Neural crest cell (in vitro differentiated cells): ENCODE measurements at regions not wholly inside any gene's neighbourhood (a gene's known extent, or its start where the extent isn't known, plus 50 kb on each side); places are given as distances from the start of the nearest gene placed in this dataset.

Source experiments
- DNase-seq: peaks from one replicate; pipeline ENCODE4 v3.0.0; 2021; ENCODE audit warnings: low read depth, mixed read lengths, low spot score
- H3K27ac Mint-ChIP-seq: one replicate; pipeline ENCODE4 v1.8.0; 2021; ENCODE audit warnings: mild to moderate bottlenecking, mixed read lengths; ENCODE audit not compliant: unreplicated experiment
- H3K27me3 Mint-ChIP-seq: 2 replicates; pipeline ENCODE4 v1.8.0; 2021; ENCODE audit warnings: low read depth, mild to moderate bottlenecking, mixed read lengths
- H3K36me3 Mint-ChIP-seq: 2 replicates; pipeline ENCODE4 v1.8.0; 2021; ENCODE audit warnings: low read depth, mild to moderate bottlenecking, mixed read lengths
- H3K4me1 Mint-ChIP-seq: 2 replicates; pipeline ENCODE4 v1.8.0; 2021; ENCODE audit warnings: mixed read lengths
- H3K4me3 Mint-ChIP-seq: one replicate; pipeline ENCODE4 v1.8.0; 2021; ENCODE audit warnings: mild to moderate bottlenecking, mixed read lengths
- H3K9me3 Mint-ChIP-seq: 2 replicates; pipeline ENCODE4 v1.8.0; 2021; ENCODE audit warnings: mixed read lengths
- TF ChIP-seq, protein P1 (sequence below): fragments of 200-600 bp; sonication (generic); conservative IDR thresholded peaks from 2 replicates; pipeline ENCODE4 v1.5.0; 2021; ENCODE audit warnings: antibody characterized with exemption, mild to moderate bottlenecking

- Mint-ChIP-seq H3K27ac (no peak overlapping the region), H3K4me1 (peaks cover 28% of the 10 kb centered on the region), H3K27me3 (no peaks in the 10 kb centered on the region), H3K9me3 (peaks cover 2% of the 10 kb centered on the region), H3K36me3 (no peaks in the 10 kb centered on the region), H3K4me3 (no peak overlapping the region)
- TF ChIP-seq, protein P1, sequence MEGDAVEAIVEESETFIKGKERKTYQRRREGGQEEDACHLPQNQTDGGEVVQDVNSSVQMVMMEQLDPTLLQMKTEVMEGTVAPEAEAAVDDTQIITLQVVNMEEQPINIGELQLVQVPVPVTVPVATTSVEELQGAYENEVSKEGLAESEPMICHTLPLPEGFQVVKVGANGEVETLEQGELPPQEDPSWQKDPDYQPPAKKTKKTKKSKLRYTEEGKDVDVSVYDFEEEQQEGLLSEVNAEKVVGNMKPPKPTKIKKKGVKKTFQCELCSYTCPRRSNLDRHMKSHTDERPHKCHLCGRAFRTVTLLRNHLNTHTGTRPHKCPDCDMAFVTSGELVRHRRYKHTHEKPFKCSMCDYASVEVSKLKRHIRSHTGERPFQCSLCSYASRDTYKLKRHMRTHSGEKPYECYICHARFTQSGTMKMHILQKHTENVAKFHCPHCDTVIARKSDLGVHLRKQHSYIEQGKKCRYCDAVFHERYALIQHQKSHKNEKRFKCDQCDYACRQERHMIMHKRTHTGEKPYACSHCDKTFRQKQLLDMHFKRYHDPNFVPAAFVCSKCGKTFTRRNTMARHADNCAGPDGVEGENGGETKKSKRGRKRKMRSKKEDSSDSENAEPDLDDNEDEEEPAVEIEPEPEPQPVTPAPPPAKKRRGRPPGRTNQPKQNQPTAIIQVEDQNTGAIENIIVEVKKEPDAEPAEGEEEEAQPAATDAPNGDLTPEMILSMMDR: no peak
- no peak for DNase-seq
Measured at GRCh38 chr9:85417674-85418073, 324.1 kb downstream of the AGTPBP1 start.

GRCh38 chr9:85416715-85417114 lies 325.0 kb downstream of the AGTPBP1 start:
- no peaks in the 10 kb centered on the region for H3K36me3 Mint-ChIP-seq
- no peaks in the 10 kb centered on the region for H3K9me3 Mint-ChIP-seq
- no peak overlapping the region for H3K27ac Mint-ChIP-seq
- H3K4me1 Mint-ChIP-seq: peaks cover 26% of the 10 kb centered on the region
- TF ChIP-seq, protein P1: no peak
- no peak for DNase-seq
- H3K27me3 Mint-ChIP-seq: no peaks in the 10 kb centered on the region
- H3K4me3 Mint-ChIP-seq: no peak overlapping the region

DNA sequence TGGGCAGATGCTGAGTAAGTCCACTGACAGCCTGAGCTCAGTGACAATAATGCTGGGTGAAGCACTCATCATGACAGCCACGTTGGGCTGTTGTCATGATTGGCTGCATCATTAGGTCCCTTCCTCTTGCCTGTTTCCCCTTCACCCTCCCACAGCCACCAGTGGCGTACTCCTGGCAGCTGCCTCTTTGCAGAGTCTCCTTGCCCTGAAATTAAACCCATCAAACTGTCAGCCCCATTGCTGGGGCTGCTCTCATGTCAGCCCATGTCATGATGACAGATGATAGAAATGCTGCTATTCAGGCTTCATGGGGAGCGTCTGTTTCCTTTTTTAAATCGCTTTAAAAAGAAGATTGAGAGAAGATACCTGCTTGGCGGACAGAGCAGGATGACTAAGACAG lies 327.4 kb downstream of the AGTPBP1 start:
- Mint-ChIP-seq H3K4me1 (peaks cover 11% of the 10 kb centered on the region), H3K27ac (no peak overlapping the region), H3K9me3 (peaks cover 2% of the 10 kb centered on the region), H3K36me3 (no peaks in the 10 kb centered on the region), H3K4me3 (no peak overlapping the region), H3K27me3 (no peaks in the 10 kb centered on the region)
- TF ChIP-seq, protein P1: no peak
- DNase-seq: no peak

- TF ChIP-seq, protein P1: no peak
- Mint-ChIP-seq H3K4me3 (no peak overlapping the region), H3K9me3 (peaks cover 2% of the 10 kb centered on the region), H3K36me3 (no peaks in the 10 kb centered on the region), H3K27ac (no peak overlapping the region), H3K27me3 (no peaks in the 10 kb centered on the region), H3K4me1 (no peaks in the 10 kb centered on the region)
- DNase-seq: no peak
Measured at GRCh38 chr9:85408494-85408893, 333.3 kb downstream of the AGTPBP1 start.

DNA sequence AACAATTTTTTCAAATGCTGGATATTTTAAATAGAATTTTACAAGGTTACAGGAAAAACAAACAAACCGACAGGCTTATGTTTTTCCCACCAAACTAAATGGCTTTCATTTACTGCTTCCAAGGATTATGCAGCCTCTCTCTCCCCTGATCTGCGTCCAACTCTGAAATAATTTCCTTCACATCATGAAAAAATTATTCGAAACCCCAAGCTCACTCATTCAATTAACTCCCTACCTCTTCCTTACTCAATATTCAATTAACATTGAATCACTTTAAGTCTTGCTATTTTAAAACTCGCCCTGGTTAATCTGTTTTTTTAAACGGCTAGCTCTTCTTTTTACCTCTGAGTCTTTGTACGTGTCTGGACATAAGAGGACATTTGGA lies 336.2 kb downstream of the AGTPBP1 start:
- Mint-ChIP-seq H3K27ac (no peak overlapping the region), H3K9me3 (no peaks in the 10 kb centered on the region), H3K4me1 (peaks cover 7% of the 10 kb centered on the region), H3K4me3 (no peak overlapping the region), H3K27me3 (no peaks in the 10 kb centered on the region), H3K36me3 (no peaks in the 10 kb centered on the region)
- no peak for DNase-seq
- TF ChIP-seq, protein P1: no peak
